ENCODE measurements at regions not wholly inside any gene's neighbourhood (a gene's known extent, or its start where the extent isn't known, plus 50 kb on each side); places are given as distances from the start of the nearest gene placed in this dataset.

- DNase-seq: no peak
- 85 to 92% (median 91%) methylated on average over 16 of the region's 16 CpGs for WGBS, 5 donors
- H3K27ac ChIP-seq: no peak overlapping the region
- intact Hi-C loops (cut with DNase I; ENCODE audit: low total_unique reads): no loop called here
- no peaks in the 10 kb centered on the region for H3K27me3 ChIP-seq (replicated peaks in 1 of 7)
- no peak overlapping the region for H3K4me3 ChIP-seq
- peaks cover 0 to 4% (median 0%) of the 10 kb centered on the region in 8 donors for H3K9me3 ChIP-seq
- no peaks in the 10 kb centered on the region for H3K4me1 ChIP-seq
- no peak for TF ChIP-seq CTCF (IDR thresholded peaks at IDR 0.05 in 8 of 11, conservative IDR thresholded peaks at IDR 0.05 in 3 of 11)
- TF ChIP-seq POLR2AphosphoS5 (IDR thresholded peaks at IDR 0.05): no peak
- TF ChIP-seq POLR2A (IDR thresholded peaks at IDR 0.05): no peak
- H3K36me3 ChIP-seq: no peaks in the 10 kb centered on the region
These were observed 237.8 kb upstream of the PMEPA1 start for GRCh38 chr20:57947421-57948179.

GRCh38 chr20:57946559-57947315 is 236.9 kb upstream of the PMEPA1 start:
- Histone ChIP-seq H3K27me3 (replicated peaks in 1 of 7) (peaks cover 0 to 5% (median 0%) of the 10 kb centered on the region in 7 donors), H3K27ac (no peak overlapping the region), H3K9me3 (peaks cover 0 to 4% (median 0%) of the 10 kb centered on the region in 8 donors), H3K4me1 (no peaks in the 10 kb centered on the region), H3K36me3 (no peaks in the 10 kb centered on the region), H3K4me3 (no peak overlapping the region)
- DNase-seq: no peak
- 83 to 95% (median 92%) methylated on average over 7 to 8 of the region's 8 CpGs for WGBS, 5 donors
- no peak for TF ChIP-seq CTCF (IDR thresholded peaks at IDR 0.05 in 8 of 11, conservative IDR thresholded peaks at IDR 0.05 in 3 of 11)
- TF ChIP-seq POLR2A (IDR thresholded peaks at IDR 0.05): no peak
- no peak for TF ChIP-seq POLR2AphosphoS5 (IDR thresholded peaks at IDR 0.05)
- intact Hi-C loops (cut with DNase I; ENCODE audit: low total_unique reads): no loop called here

- DNase-seq: no peak
- Histone ChIP-seq H3K36me3 (no peaks in the 10 kb centered on the region), H3K27me3 (replicated peaks in 1 of 7) (peaks cover 0 to 5% (median 0%) of the 10 kb centered on the region in 7 donors), H3K4me1 (no peaks in the 10 kb centered on the region), H3K27ac (no peak overlapping the region), H3K4me3 (no peak overlapping the region), H3K9me3 (peaks cover 0 to under 1% (median 0%) of the 10 kb centered on the region in 8 donors)
- intact Hi-C loops (cut with DNase I; ENCODE audit: low total_unique reads): no loop called here
- 90 to 97% (median 93%) methylated on average over 6 of the region's 6 CpGs for WGBS, 5 donors
- TF ChIP-seq POLR2A (IDR thresholded peaks at IDR 0.05) (no peak), CTCF (IDR thresholded peaks at IDR 0.05 in 8 of 11, conservative IDR thresholded peaks at IDR 0.05 in 3 of 11) (no peak), POLR2AphosphoS5 (IDR thresholded peaks at IDR 0.05) (no peak)
These were observed 235.2 kb upstream of the PMEPA1 start for GRCh38 chr20:57944988-57945387.

- Histone ChIP-seq H3K4me1 (peaks cover 0 to 1% (median 0%) of the 10 kb centered on the region in 6 donors), H3K4me3 (no peak overlapping the region), H3K9me3 (no peaks in the 10 kb centered on the region), H3K27ac (no peak overlapping the region), H3K27me3 (replicated peaks in 1 of 7) (peaks cover 0 to 5% (median 0%) of the 10 kb centered on the region in 7 donors), H3K36me3 (no peaks in the 10 kb centered on the region)
- 92 to 97% (median 94%) methylated on average over 7 of the region's 7 CpGs for WGBS, 5 donors
- intact Hi-C loops (cut with DNase I; ENCODE audit: low total_unique reads): no loop called here
- TF ChIP-seq CTCF (IDR thresholded peaks at IDR 0.05 in 8 of 11, conservative IDR thresholded peaks at IDR 0.05 in 3 of 11): no peak
- TF ChIP-seq POLR2AphosphoS5 (IDR thresholded peaks at IDR 0.05): no peak
- TF ChIP-seq POLR2A (IDR thresholded peaks at IDR 0.05): no peak
- DNase-seq: no peak
These were observed 234.1 kb upstream of the PMEPA1 start for GRCh38 chr20:57943950-57944349.
